HFF-Myc (cell line): ENCODE measurements at regions not wholly inside any gene's neighbourhood (a gene's known extent, or its start where the extent isn't known, plus 50 kb on each side); places are given as distances from the start of the nearest gene placed in this dataset.

Experiments used
- DNase-seq: peaks from one replicate; pipeline ENCODE4 v3.0.0-alpha.2; 2011; ENCODE audit warnings: low read depth; ENCODE audit errors: extremely low read depth
- H3K4me3 ChIP-seq: replicated peaks from 2 replicates; pipeline ENCODE4 v1.5.1; 2011; ENCODE audit warnings: low read depth, mild to moderate bottlenecking, control low read depth, low read length
- CTCF ChIP-seq: IDR thresholded peaks from 2 replicates; pipeline ENCODE4 v1.5.1; 2012; ENCODE audit warnings: mild to moderate bottlenecking, low read depth, low read length, control low read depth; ENCODE audit errors: missing control alignments

DNA sequence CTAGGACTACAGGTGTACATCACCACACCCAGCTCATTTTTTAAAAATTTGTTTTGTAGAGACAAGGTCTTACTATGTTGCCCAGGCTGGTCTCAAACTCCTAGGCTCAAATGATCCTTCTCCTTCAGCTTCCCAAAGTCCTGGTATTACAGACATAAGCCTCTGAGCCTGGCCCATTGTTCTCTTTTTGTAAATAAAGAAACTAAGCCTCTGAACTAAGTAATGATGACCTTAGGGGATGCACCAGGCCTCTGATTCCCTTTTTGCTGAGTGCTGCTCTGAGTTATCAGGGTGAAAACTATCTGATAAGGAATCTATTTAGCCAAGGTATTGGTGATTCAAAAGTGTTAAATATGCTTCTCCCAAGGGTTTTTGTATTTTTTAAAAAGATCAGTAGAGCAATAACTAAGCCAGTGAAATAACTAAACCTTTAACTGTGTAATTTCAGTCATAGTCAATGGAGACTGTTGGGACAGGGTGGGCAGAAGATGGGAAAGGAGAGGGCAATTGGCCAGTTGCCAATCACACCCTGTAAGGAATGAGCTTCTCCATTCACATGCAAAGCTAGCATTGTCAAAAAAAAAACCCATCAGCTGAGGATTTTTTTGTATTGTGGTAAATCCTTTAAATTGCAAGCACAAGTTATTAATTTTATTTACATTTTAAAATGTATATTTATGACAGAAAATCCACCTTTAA lies 194.8 kb upstream of the PFN2 start:
- no peak for DNase-seq
- TF ChIP-seq CTCF = no peak

DNA sequence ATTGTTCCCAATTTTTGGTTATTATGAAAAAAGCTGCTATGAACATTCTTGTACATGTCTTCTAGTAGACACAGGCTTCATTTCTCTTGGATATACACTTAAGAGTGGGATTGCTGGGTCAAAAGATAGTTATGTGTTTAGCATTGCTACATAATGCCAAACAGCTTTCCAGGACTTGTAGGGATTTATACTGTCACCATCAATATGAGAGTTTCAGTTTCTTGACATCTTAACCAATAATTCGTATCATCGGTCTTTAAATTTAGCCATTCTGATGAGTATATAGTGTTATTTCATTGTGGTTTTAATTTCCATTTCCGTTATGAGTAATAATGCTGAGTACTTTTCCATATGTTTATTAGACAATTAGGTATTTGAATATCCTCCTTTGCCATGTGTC lies 190.3 kb upstream of the PFN2 start:
- TF ChIP-seq CTCF = no peak
- H3K4me3 ChIP-seq = no peak overlapping the region
- DNase-seq = no peak

More for the DNA sequence above, 194.8 kb upstream of the PFN2 start:
- no peak overlapping the region for H3K4me3 ChIP-seq

DNA sequence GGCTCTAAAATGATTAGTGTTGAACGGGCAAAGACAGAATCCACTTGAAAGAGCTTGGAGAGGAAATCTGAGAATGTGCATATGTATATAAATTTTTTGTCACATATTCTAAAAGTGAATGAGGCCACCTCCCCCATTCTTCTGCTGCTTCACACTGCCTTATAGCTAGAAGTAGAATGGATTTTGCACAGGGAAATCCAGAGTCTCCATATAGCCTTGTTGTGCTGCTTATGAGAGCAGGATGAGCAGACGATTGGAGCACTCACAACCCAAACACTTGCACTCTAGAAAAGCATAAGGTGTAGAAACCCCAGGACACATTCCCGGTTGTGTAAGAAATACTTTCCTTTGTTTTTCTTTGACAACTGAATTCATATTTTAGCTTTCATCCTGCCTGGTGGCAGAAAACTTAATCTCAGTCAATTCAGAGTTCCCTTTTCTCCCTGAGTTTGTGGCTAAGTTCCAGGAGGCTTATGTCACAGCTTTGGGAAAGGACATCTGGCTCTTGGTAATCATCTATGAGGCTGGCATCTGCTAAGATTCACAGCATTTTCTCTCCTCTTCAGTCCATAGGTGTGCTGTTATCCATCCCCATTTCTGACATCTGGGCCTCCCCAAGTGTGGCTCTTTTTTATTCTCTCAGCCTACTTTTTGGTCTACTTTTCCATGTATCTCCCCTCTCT lies 188.4 kb upstream of the PFN2 start:
- H3K4me3 ChIP-seq = no peak overlapping the region
- no peak for DNase-seq
- TF ChIP-seq CTCF = no peak

GRCh38 chr3:150152567-150152966 lies 181.9 kb upstream of the PFN2 start:
- no peak overlapping the region for H3K4me3 ChIP-seq
- DNase-seq = no peak
- TF ChIP-seq CTCF = no peak

- H3K4me3 ChIP-seq = no peak overlapping the region
- no peak for TF ChIP-seq CTCF
- no peak for DNase-seq
Observed at GRCh38 chr3:150150633-150151032, 179.9 kb upstream of the PFN2 start.

DNA sequence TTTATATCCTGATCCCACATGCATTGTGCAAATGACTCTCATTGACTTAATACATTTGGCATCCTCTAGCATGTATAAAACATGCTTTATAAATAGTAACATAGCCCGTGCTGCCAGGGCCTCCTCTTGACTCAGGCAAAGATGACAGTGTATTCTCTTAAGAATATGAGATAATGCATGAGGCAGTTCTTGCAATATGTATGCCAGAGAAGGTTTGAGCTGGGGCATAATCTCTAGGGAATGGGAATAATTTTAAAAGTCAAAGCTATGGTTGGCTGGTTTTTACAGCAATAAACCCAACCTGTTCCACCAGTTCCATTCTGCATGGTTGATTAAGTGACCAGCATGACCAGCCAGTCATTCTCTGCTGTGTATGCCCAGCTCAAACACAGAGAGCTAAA lies 179.0 kb upstream of the PFN2 start:
- no peak for TF ChIP-seq CTCF
- no peak overlapping the region for H3K4me3 ChIP-seq
- DNase-seq = no peak
